ENCODE measurements at regions not wholly inside any gene's neighbourhood (a gene's known extent, or its start where the extent isn't known, plus 50 kb on each side); places are given as distances from the start of the nearest gene placed in this dataset.

- no peak for TF ChIP-seq CTCF (IDR thresholded peaks at IDR 0.05)
- ATAC-seq (ENCODE audit: low FRiP score) (no peak), DNase-seq (ENCODE audit: low spot score) (no peak)
Measured at GRCh38 chr13:80717776-80718175, 376.9 kb upstream of the SPRY2 start.

- TF ChIP-seq CTCF (IDR thresholded peaks at IDR 0.05), result no peak
- ATAC-seq (ENCODE audit: low FRiP score) (no peak), DNase-seq (ENCODE audit: low spot score) (peak; percentile 33)
Measured at GRCh38 chr13:80716610-80717081, 375.7 kb upstream of the SPRY2 start.

- ATAC-seq (ENCODE audit: low FRiP score) (no peak), DNase-seq (ENCODE audit: low spot score) (no peak)
- no peak for TF ChIP-seq CTCF (IDR thresholded peaks at IDR 0.05)
Measured at GRCh38 chr13:80712026-80712425, 371.1 kb upstream of the SPRY2 start.

- DNase-seq (ENCODE audit: low spot score) (no peak), ATAC-seq (ENCODE audit: low FRiP score) (no peak)
- no peak for TF ChIP-seq CTCF (IDR thresholded peaks at IDR 0.05)
Measured at GRCh38 chr13:80708791-80709190, 367.9 kb upstream of the SPRY2 start.

- no peak for DNase-seq (ENCODE audit: low spot score)
- no peak for ATAC-seq (ENCODE audit: low FRiP score)
- no peak for TF ChIP-seq CTCF (IDR thresholded peaks at IDR 0.05)
Measured at GRCh38 chr13:80707000-80707983, 366.4 kb upstream of the SPRY2 start.

- ATAC-seq (ENCODE audit: low FRiP score) (no peak), DNase-seq (ENCODE audit: low spot score) (no peak)
- TF ChIP-seq CTCF (IDR thresholded peaks at IDR 0.05), result no peak
Measured at GRCh38 chr13:80706164-80706471, 365.2 kb upstream of the SPRY2 start.

All from omental fat pad (tissue), 3 donors.